ENCODE measurements at regions not wholly inside any gene's neighbourhood (a gene's known extent, or its start where the extent isn't known, plus 50 kb on each side); places are given as distances from the start of the nearest gene placed in this dataset.

DNA sequence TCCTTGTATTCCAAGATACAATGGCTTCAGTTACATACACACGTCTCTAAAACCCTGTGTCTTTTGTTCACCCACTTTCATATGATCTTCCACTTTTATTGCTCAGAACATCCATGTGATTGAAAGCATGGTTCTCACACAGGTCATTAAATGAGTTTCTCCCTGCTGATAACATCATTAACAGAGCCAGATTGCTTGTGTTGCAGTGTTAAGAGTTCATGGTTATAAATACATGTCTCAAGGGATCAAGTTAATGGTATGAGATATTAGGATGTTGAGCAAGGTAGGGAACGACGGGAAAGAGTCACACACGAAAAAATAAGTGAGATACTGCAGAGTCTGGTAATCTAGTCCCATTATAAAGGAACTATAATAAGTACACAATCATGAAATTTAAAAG lies 861.5 kb downstream of the SORCS1 start:
- Histone ChIP-seq H3K9me3 (no peaks in the 10 kb centered on the region), H3K4me3 (no peak overlapping the region), H3K27ac (no peak overlapping the region), H3K27me3 (no peaks in the 10 kb centered on the region), H3K36me3 (no peaks in the 10 kb centered on the region), H3K4me1 (no peaks in the 10 kb centered on the region)
- no peak for DNase-seq
- TF ChIP-seq, protein P1, sequence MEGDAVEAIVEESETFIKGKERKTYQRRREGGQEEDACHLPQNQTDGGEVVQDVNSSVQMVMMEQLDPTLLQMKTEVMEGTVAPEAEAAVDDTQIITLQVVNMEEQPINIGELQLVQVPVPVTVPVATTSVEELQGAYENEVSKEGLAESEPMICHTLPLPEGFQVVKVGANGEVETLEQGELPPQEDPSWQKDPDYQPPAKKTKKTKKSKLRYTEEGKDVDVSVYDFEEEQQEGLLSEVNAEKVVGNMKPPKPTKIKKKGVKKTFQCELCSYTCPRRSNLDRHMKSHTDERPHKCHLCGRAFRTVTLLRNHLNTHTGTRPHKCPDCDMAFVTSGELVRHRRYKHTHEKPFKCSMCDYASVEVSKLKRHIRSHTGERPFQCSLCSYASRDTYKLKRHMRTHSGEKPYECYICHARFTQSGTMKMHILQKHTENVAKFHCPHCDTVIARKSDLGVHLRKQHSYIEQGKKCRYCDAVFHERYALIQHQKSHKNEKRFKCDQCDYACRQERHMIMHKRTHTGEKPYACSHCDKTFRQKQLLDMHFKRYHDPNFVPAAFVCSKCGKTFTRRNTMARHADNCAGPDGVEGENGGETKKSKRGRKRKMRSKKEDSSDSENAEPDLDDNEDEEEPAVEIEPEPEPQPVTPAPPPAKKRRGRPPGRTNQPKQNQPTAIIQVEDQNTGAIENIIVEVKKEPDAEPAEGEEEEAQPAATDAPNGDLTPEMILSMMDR (IDR thresholded peaks at IDR 0.05) = no peak
- TF ChIP-seq POLR2AphosphoS5 (IDR thresholded peaks at IDR 0.05) (no peak), POLR2A (IDR thresholded peaks at IDR 0.05) (no peak), EP300 (IDR thresholded peaks at IDR 0.05) (no peak)
- intact Hi-C loops (cut with DNase I; ENCODE audit: low total_unique reads) = no loop called here
- 69 to 76% (median 71%) methylated on average over 4 of the region's 4 CpGs for WGBS, 5 donors

DNA sequence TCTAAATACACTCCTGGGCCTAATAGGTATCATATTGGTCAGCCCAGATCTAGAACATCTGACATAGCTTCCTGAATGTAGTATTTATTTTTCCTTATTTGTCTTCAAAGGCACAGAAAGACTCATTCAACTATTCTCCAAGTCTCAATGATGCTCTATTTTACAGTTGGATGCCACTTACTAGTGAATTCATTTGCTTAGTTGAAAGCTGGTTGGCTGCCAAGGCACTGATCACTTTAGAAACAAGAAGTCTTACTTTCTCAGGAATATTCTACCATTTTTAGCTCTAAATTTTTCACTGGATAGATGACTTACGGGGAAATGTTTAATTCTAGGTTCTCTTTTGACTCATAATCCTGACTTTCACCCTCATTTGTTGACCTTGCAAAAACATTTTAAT lies 863.4 kb downstream of the SORCS1 start:
- 60 to 71% (median 67%) methylated on average over 1 of the region's 1 CpG for WGBS, 5 donors
- no peak overlapping the region for H3K4me3 ChIP-seq
- H3K36me3 ChIP-seq = no peaks in the 10 kb centered on the region
- no peak overlapping the region for H3K27ac ChIP-seq
- H3K9me3 ChIP-seq = no peaks in the 10 kb centered on the region
- no peaks in the 10 kb centered on the region for H3K27me3 ChIP-seq
- no peak for DNase-seq
- TF ChIP-seq, protein P1 (IDR thresholded peaks at IDR 0.05) = no peak
- TF ChIP-seq EP300 (IDR thresholded peaks at IDR 0.05) = no peak
- TF ChIP-seq POLR2AphosphoS5 (IDR thresholded peaks at IDR 0.05) = no peak
- TF ChIP-seq POLR2A (IDR thresholded peaks at IDR 0.05) = no peak
- H3K4me1 ChIP-seq = no peaks in the 10 kb centered on the region
- intact Hi-C loops (cut with DNase I; ENCODE audit: low total_unique reads) = no loop called here

DNA sequence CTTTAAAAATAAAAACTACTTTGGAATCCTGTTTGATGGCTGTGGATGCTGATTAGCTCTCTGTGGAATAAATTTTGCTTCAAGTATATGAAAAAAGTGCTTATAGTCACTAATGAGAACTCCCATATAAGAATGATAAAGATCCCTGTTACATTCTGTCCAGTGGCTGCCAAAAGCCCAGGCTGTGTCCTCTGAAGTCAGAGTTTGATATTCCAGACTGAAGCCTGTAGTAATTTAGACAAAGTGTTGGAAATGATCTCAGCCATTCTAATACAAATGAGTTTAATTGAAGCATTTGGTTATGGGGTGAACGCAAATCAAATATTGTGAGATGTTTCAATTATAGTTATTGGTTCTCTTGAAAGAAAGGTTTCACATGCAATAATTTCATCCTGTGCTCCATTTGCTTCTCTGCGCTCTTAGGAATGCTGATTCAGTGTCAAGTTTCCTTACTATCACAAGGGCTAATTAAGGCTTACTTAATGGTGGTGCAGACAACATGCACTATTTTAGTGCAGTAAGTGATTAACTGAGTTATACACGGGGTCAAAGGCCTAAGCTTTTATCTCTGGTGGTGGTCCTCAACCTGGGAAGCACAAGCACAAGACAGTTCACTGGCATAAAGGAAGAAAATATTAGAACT lies 867.6 kb downstream of the SORCS1 start:
- no peak for DNase-seq

DNA sequence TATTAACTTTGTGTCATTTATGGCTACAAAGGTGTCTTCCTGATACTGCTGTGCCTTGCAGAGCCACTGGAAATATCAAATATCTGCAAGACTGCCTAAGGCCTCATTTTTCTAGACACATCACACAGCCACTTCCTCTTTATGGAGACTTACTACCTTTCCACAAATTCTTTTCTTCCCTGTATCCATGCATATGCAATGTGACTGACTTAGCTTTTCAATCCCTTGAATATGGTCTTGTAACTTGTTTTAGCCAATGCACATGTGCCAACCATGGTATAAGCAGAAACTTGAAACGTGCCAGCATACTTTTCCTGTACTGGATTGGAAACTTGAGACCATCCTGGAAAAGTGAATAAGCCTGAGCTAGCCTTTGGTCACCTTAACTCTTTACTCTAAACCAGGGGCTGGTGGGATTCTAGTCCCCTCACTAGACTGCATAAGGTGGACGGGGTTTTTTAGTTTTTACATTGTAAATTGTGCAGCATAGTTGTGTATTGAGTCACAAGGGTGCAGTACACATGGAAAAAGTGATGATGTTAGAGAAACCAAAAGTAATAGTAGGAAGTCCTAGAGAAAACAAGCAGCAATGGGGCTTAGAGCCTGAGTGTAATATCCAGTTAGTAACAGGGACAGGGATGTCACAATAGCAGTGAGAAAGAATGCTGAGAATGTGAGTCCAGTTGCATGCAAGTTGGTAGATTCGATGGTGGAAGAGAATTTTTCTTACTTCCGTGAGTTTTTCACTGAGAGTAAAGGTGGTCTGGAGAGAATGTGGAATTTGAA lies 879.5 kb downstream of the SORCS1 start:
- no peak for TF ChIP-seq EP300 (IDR thresholded peaks at IDR 0.05)
- TF ChIP-seq, protein P1 (IDR thresholded peaks at IDR 0.05) = no peak
- TF ChIP-seq POLR2A (IDR thresholded peaks at IDR 0.05) = no peak
- TF ChIP-seq POLR2AphosphoS5 (IDR thresholded peaks at IDR 0.05) = no peak
- intact Hi-C loops (cut with DNase I; ENCODE audit: low total_unique reads) = no loop called here
- 47 to 67% (median 52%) methylated on average over 4 of the region's 4 CpGs for WGBS, 5 donors
- no peaks in the 10 kb centered on the region for H3K4me1 ChIP-seq
- no peak overlapping the region for H3K4me3 ChIP-seq
- H3K36me3 ChIP-seq = no peaks in the 10 kb centered on the region
- DNase-seq = no peak
- H3K27me3 ChIP-seq = no peaks in the 10 kb centered on the region
- no peaks in the 10 kb centered on the region for H3K9me3 ChIP-seq
- no peak overlapping the region for H3K27ac ChIP-seq

More for the DNA sequence above, 867.6 kb downstream of the SORCS1 start:
- Histone ChIP-seq H3K27ac (no peak overlapping the region), H3K36me3 (no peaks in the 10 kb centered on the region), H3K4me1 (no peaks in the 10 kb centered on the region), H3K9me3 (no peaks in the 10 kb centered on the region), H3K27me3 (no peaks in the 10 kb centered on the region), H3K4me3 (no peak overlapping the region)
- 47 to 65% (median 51%) methylated on average over 3 of the region's 3 CpGs for WGBS, 5 donors
- TF ChIP-seq EP300 (IDR thresholded peaks at IDR 0.05) (no peak), POLR2A (IDR thresholded peaks at IDR 0.05) (no peak), POLR2AphosphoS5 (IDR thresholded peaks at IDR 0.05) (no peak)
- TF ChIP-seq, protein P1 (IDR thresholded peaks at IDR 0.05) = no peak
- intact Hi-C loops (cut with DNase I; ENCODE audit: low total_unique reads) = no loop called here
